ENCODE measurements at regions not wholly inside any gene's neighbourhood (a gene's known extent, or its start where the extent isn't known, plus 50 kb on each side); places are given as distances from the start of the nearest gene placed in this dataset.

DNA sequence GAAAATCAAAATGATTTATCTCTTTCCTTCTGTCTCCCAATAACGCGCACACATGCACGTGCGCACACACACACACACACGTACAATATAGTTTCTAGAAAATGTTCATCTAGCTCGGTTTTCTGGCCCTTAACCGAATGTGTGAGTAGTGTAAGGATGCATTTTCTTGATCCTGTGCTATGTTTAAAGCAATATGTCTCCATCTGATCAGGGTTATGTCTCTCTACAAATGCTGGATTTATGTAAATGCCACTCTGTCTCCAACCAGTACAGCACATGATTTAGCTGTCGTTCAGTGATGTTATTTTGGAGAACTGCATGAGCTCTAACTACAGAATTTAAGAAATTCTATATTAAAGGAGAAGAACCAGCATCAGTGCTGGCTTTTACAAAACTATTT is 198.0 kb downstream of the TJP1 start:
- no peaks in the 10 kb centered on the region for H3K36me3 Mint-ChIP-seq
- ChIA-PET CTCF (no interaction called here), POLR2A (no interaction called here)
- peaks cover 2% of the 10 kb centered on the region for H3K9me3 Mint-ChIP-seq
- H3K4me3 Mint-ChIP-seq = no peak overlapping the region
- H3K27ac Mint-ChIP-seq = no peak overlapping the region
- no peak for DNase-seq
- H3K4me1 Mint-ChIP-seq (ENCODE audit: low read depth) = no peaks in the 10 kb centered on the region
- H3K27me3 Mint-ChIP-seq = no peaks in the 10 kb centered on the region
- intact Hi-C loops (cut with micrococcal nuclease) = no loop called here

GRCh38 chr15:29623116-29623639 is 199.1 kb downstream of the TJP1 start:
- POLR2A ChIA-PET = no interaction called here
- H3K9me3 Mint-ChIP-seq = peaks cover 2% of the 10 kb centered on the region
- no peaks in the 10 kb centered on the region for H3K4me1 Mint-ChIP-seq (ENCODE audit: low read depth)
- peaks cover 3% of the 10 kb centered on the region for H3K27me3 Mint-ChIP-seq
- no peaks in the 10 kb centered on the region for H3K36me3 Mint-ChIP-seq
- H3K4me3 Mint-ChIP-seq = no peak overlapping the region
- no peak for DNase-seq
- no peak overlapping the region for H3K27ac Mint-ChIP-seq
- intact Hi-C loops (cut with micrococcal nuclease) = no loop called here
- CTCF ChIA-PET = no interaction called here

GRCh38 chr15:29622637-29623036 is 199.6 kb downstream of the TJP1 start:
- no peak for DNase-seq
- Mint-ChIP-seq H3K4me1 (ENCODE audit: low read depth) (no peaks in the 10 kb centered on the region), H3K9me3 (peaks cover 2% of the 10 kb centered on the region), H3K27me3 (peaks cover 3% of the 10 kb centered on the region), H3K36me3 (no peaks in the 10 kb centered on the region), H3K27ac (no peak overlapping the region), H3K4me3 (no peak overlapping the region)
- ChIA-PET POLR2A (no interaction called here), CTCF (no interaction called here)
- intact Hi-C loops (cut with micrococcal nuclease) = no loop called here

DNA sequence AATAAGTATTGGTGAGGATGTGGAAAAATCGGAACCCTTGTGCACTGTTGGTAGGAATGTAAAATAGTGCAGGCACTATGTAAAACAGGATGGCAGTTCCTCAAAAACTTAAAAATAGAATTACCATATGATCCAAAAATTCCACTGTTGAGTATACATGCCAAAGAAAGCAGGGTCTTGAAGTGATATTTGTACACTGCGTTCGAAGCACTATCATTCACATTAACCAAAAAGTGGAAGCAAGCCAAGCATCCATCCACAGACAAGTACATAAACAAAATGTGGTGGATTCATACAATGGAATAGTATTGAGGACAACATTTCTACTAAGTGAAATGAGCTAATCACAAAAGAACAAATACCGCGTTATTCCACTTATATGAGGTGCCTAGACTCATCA is 200.7 kb downstream of the TJP1 start:
- Mint-ChIP-seq H3K4me3 (no peak overlapping the region), H3K27ac (no peak overlapping the region), H3K36me3 (no peaks in the 10 kb centered on the region), H3K9me3 (peaks cover 2% of the 10 kb centered on the region), H3K4me1 (ENCODE audit: low read depth) (no peaks in the 10 kb centered on the region), H3K27me3 (peaks cover 3% of the 10 kb centered on the region)
- intact Hi-C loops (cut with micrococcal nuclease) = no loop called here
- no peak for DNase-seq
- ChIA-PET POLR2A (no interaction called here), CTCF (no interaction called here)

GRCh38 chr15:29618586-29618985 is 203.7 kb downstream of the TJP1 start:
- no peaks in the 10 kb centered on the region for H3K9me3 Mint-ChIP-seq
- DNase-seq = no peak
- ChIA-PET CTCF (no interaction called here), POLR2A (no interaction called here)
- no peaks in the 10 kb centered on the region for H3K4me1 Mint-ChIP-seq (ENCODE audit: low read depth)
- no peak overlapping the region for H3K4me3 Mint-ChIP-seq
- H3K27ac Mint-ChIP-seq = no peak overlapping the region
- peaks cover 5% of the 10 kb centered on the region for H3K27me3 Mint-ChIP-seq
- no peaks in the 10 kb centered on the region for H3K36me3 Mint-ChIP-seq
- intact Hi-C loops (cut with micrococcal nuclease) = no loop called here

DNA sequence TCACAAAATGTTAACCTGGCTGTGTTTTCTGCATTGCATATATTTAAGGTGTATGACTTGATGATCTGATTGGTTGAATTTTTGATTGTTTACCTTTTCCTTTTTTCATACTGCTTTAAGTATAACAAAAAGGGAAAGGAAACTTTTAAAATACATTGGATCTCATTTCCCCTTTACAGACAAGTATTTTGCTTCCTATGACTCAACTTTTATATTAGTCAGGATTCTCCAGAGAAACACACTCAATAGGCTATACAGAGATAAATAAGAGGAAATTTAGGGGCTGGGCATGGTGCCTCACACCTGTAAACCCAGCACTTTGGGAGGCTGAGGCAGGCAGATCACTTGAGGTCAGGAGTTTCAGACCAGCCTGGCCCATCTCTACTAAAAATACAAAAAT is 205.8 kb downstream of the TJP1 start:
- no peaks in the 10 kb centered on the region for H3K36me3 Mint-ChIP-seq
- H3K9me3 Mint-ChIP-seq = no peaks in the 10 kb centered on the region
- H3K4me1 Mint-ChIP-seq (ENCODE audit: low read depth) = no peaks in the 10 kb centered on the region
- no peak for DNase-seq
- POLR2A ChIA-PET = no interaction called here
- CTCF ChIA-PET = no interaction called here
- H3K27me3 Mint-ChIP-seq = peaks cover 12% of the 10 kb centered on the region
- H3K27ac Mint-ChIP-seq = no peak overlapping the region
- H3K4me3 Mint-ChIP-seq = no peak overlapping the region
- intact Hi-C loops (cut with micrococcal nuclease) = no loop called here

DNA sequence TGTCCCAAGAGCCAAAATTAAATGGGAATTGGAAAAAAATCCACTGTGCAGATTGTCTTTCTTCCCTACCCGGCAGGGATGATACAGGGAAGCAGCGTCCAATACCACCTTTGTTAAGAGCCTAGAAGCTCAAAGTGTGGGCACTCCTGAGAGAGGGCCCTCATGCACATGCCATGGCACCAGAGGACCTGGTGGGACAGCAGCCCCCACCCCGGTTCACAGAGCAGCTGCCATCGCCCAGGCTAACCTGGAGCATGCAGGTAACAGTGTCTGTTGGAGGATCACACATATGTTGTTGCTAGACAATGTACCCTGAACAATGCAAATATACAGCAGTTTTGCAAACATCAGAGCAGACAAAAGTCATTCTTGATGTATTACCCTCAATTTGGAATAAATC is 206.5 kb downstream of the TJP1 start:
- Mint-ChIP-seq H3K27me3 (peaks cover 13% of the 10 kb centered on the region), H3K4me3 (no peak overlapping the region), H3K27ac (no peak overlapping the region), H3K36me3 (no peaks in the 10 kb centered on the region), H3K9me3 (no peaks in the 10 kb centered on the region), H3K4me1 (ENCODE audit: low read depth) (no peaks in the 10 kb centered on the region)
- no peak for DNase-seq
- POLR2A ChIA-PET = no interaction called here
- CTCF ChIA-PET = no interaction called here
- intact Hi-C loops (cut with micrococcal nuclease) = no loop called here

DNA sequence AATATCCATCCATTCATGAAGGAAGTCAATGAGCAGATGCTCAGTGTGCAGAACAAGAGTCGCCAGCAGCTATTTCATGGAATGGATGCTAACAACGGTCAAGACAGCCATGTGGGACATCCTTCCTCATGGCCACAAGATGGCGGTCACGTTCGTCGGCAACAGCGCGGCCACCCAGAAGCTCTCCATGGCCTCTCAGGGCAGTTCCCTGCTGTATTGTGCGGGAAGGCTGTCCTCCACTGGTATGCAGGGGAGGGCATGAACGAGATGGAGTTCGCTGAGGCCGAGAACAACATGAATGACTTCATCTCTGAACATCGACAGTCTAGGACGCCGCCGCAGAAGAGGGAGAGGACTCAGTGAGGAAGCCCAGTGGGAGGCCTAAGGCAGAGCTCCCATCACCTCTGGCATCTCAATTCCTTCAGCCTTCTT is 208.3 kb downstream of the TJP1 start:
- CTCF ChIA-PET = interaction anchor here (0.6 kb wide), 1 partner anchor 328 kb away, joined by 3 read pairs; no protein-coding TSS in a partner anchor
- H3K27me3 Mint-ChIP-seq = peaks cover 13% of the 10 kb centered on the region
- no peak for DNase-seq
- no peaks in the 10 kb centered on the region for H3K4me1 Mint-ChIP-seq (ENCODE audit: low read depth)
- H3K27ac Mint-ChIP-seq = no peak overlapping the region
- POLR2A ChIA-PET = no interaction called here
- intact Hi-C loops (cut with micrococcal nuclease) = no loop called here
- H3K36me3 Mint-ChIP-seq = no peaks in the 10 kb centered on the region
- H3K9me3 Mint-ChIP-seq = no peaks in the 10 kb centered on the region
- no peak overlapping the region for H3K4me3 Mint-ChIP-seq

- POLR2A ChIA-PET = no interaction called here
- intact Hi-C loops (cut with micrococcal nuclease) = no loop called here
- Mint-ChIP-seq H3K4me1 (ENCODE audit: low read depth) (no peaks in the 10 kb centered on the region), H3K27me3 (peaks cover 10% of the 10 kb centered on the region), H3K27ac (no peak overlapping the region), H3K36me3 (no peaks in the 10 kb centered on the region), H3K9me3 (no peaks in the 10 kb centered on the region), H3K4me3 (no peak overlapping the region)
- DNase-seq = no peak
- CTCF ChIA-PET = no interaction called here
These were observed 209.6 kb downstream of the TJP1 start for GRCh38 chr15:29612701-29613100.

DNA sequence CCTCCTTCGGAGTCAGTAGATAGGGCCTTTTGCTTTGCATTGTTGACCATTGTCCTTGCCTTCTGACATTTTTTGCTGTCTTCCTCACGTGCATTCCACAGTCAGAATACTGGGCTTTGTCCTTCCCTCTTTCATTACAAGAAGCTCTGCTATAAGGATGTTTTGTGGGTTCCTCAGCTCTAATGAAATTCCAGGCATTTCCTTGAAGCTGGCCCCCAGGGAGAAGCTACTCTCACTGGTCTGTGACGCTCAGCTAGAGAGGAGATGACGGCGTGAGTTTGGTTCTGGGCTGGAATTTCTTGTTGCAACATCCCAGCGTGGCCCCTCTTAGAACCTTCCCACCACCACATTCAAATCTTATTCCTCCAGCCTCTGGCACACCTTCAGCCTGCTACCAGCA is 210.2 kb downstream of the TJP1 start:
- CTCF ChIA-PET = no interaction called here
- H3K27ac Mint-ChIP-seq = no peak overlapping the region
- no peak overlapping the region for H3K4me3 Mint-ChIP-seq
- DNase-seq = no peak
- H3K4me1 Mint-ChIP-seq (ENCODE audit: low read depth) = no peaks in the 10 kb centered on the region
- H3K36me3 Mint-ChIP-seq = no peaks in the 10 kb centered on the region
- H3K27me3 Mint-ChIP-seq = peaks cover 10% of the 10 kb centered on the region
- POLR2A ChIA-PET = no interaction called here
- intact Hi-C loops (cut with micrococcal nuclease) = no loop called here
- no peaks in the 10 kb centered on the region for H3K9me3 Mint-ChIP-seq

DNA sequence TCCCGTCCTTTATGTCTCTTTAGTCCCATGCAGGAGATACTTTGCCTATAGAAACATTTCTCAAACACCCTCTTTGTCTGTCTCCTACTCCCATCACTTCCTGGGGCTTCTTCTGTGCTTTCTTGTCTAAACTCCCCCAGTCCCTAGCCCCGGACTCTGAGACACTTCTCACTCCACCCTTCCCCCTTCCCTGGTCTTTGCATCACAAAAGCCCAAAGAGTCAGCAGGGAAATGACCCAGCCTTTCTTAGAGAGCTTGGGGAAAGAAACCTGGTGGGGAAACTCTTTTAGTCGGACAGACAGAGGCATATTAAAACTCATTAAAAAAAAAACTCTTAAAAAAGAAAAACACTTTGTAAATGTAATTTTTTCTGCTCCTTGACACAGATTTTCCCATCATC is 211.2 kb downstream of the TJP1 start:
- no peaks in the 10 kb centered on the region for H3K36me3 Mint-ChIP-seq
- no peak for DNase-seq
- H3K4me3 Mint-ChIP-seq = no peak overlapping the region
- POLR2A ChIA-PET = no interaction called here
- no peak overlapping the region for H3K27ac Mint-ChIP-seq
- H3K9me3 Mint-ChIP-seq = no peaks in the 10 kb centered on the region
- H3K4me1 Mint-ChIP-seq (ENCODE audit: low read depth) = no peaks in the 10 kb centered on the region
- intact Hi-C loops (cut with micrococcal nuclease) = no loop called here
- peaks cover 10% of the 10 kb centered on the region for H3K27me3 Mint-ChIP-seq
- CTCF ChIA-PET = no interaction called here

DNA sequence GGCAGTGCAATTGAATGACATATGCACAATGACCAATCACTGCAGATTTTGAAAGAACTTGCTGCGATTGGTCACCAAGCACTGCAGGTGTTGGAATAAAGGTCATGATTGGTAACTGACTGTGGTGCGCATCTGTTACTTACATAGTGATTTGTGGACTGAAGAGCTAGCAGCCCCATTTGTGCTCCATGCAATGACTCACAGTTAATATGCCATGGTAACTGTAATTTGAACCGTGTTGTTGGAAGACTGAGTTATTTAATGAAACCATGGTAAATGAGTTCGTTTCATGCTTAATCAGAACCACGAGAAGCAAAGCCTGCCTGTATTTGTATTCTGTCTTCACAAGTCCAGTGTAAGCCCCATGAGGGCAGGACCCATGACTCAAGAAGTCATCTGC is 220.5 kb downstream of the TJP1 start:
- Mint-ChIP-seq H3K9me3 (no peaks in the 10 kb centered on the region), H3K4me3 (no peak overlapping the region), H3K36me3 (no peaks in the 10 kb centered on the region), H3K27me3 (peaks cover 3% of the 10 kb centered on the region), H3K4me1 (ENCODE audit: low read depth) (no peaks in the 10 kb centered on the region), H3K27ac (no peak overlapping the region)
- ChIA-PET POLR2A (no interaction called here), CTCF (no interaction called here)
- no peak for DNase-seq
- intact Hi-C loops (cut with micrococcal nuclease) = no loop called here

- CTCF ChIA-PET = no interaction called here
- DNase-seq = no peak
- no peaks in the 10 kb centered on the region for H3K9me3 Mint-ChIP-seq
- H3K36me3 Mint-ChIP-seq = no peaks in the 10 kb centered on the region
- no peak overlapping the region for H3K27ac Mint-ChIP-seq
- intact Hi-C loops (cut with micrococcal nuclease) = no loop called here
- POLR2A ChIA-PET = no interaction called here
- no peak overlapping the region for H3K4me3 Mint-ChIP-seq
- peaks cover 3% of the 10 kb centered on the region for H3K27me3 Mint-ChIP-seq
- H3K4me1 Mint-ChIP-seq (ENCODE audit: low read depth) = no peaks in the 10 kb centered on the region
These were observed 222.0 kb downstream of the TJP1 start for GRCh38 chr15:29600262-29600661.

DNA sequence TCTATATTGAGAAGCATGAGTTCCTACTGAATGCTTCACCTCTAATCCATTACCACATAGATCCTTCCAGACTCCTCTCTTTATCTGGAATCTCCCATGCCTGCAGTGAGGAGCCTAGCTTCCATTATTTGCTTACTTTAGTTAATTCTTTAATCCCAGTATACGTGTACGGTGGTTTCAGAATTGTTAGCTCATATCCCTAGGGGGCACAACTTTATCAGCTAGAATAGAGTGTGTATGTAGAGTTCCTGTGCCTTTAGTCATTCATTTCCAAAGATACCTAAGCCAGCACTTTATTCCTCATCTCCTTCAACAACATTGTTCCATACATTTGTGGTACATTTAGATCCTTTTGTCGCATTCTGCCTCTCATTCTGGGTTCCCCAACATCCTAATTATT is 226.0 kb downstream of the TJP1 start:
- Mint-ChIP-seq H3K4me3 (no peak overlapping the region), H3K9me3 (no peaks in the 10 kb centered on the region), H3K36me3 (no peaks in the 10 kb centered on the region), H3K27ac (no peak overlapping the region), H3K4me1 (ENCODE audit: low read depth) (no peaks in the 10 kb centered on the region), H3K27me3 (peaks cover 2% of the 10 kb centered on the region)
- CTCF ChIA-PET = no interaction called here
- intact Hi-C loops (cut with micrococcal nuclease) = no loop called here
- DNase-seq = no peak
- POLR2A ChIA-PET = no interaction called here
